ENCODE measurements at regions not wholly inside any gene's neighbourhood (a gene's known extent, or its start where the extent isn't known, plus 50 kb on each side); places are given as distances from the start of the nearest gene placed in this dataset.

- no peak for TF ChIP-seq POLR2A (IDR thresholded peaks at IDR 0.05)
- no peak for TF ChIP-seq CTCF (IDR thresholded peaks at IDR 0.05)
Observed at GRCh38 chr6:17021539-17021889, 80.3 kb upstream of the STMND1 start.

Data from adrenal gland (tissue), 5 donors.